GM23338 (cell line): ENCODE measurements at regions not wholly inside any gene's neighbourhood (a gene's known extent, or its start where the extent isn't known, plus 50 kb on each side); places are given as distances from the start of the nearest gene placed in this dataset. TPM values are rescaled to one million over a fixed set of nuclear protein-coding genes. Genes with fewer than 3 reads are reported as not detected.

Experiments used
- small RNA-seq: library from RNA; depleted of rRNA; stranded (forward); fragments of <200 nt; gene quantifications from one replicate; pipeline ENCODE3, GENCODE V24; 2014; ENCODE audit warnings: low replicate concordance

Small RNA genes in the stretch of these regions (small RNA-seq; reads per million reads assigned to genes)
- not detected for gene AC113618.1
